HG02798 (cell line): ENCODE measurements at regions not wholly inside any gene's neighbourhood (a gene's known extent, or its start where the extent isn't known, plus 50 kb on each side); places are given as distances from the start of the nearest gene placed in this dataset.
"Not testable (repeated sequence)": the region's sequence is repeated elsewhere in the genome, so short reads cannot be mapped to it uniquely, and the experiment has no call there.

ENCODE experiments used
- ATAC-seq: cut with Tn5 transposase; IDR thresholded peaks from one replicate; pipeline ENCODE4 v1.9.1; 2021; ENCODE audit warnings: mild to moderate bottlenecking; ENCODE audit not compliant: unreplicated experiment, poor library complexity

GRCh38 chr4:20062857-20063256 is 188.8 kb upstream of the SLIT2 start:
- not testable (repeated sequence) for ATAC-seq

DNA sequence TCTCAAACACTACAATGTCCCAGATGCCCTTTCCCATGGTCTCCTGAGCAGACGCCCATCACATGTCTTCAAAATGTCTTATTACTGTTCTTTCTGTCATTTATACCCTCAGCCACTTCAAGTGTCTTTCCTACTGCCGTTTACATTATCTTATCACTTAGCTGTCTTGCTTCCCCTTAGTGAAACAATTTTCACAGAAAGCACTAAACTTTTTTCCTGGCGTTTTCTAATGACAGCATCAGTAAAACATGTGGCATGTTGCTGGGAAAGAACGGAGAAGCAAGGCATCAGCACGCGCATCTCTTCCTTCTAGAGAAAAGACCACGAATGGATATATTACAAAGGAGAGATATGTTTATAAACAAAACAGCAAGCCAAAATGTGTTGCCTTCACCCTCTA is 189.7 kb upstream of the SLIT2 start:
- ATAC-seq, result no peak

DNA sequence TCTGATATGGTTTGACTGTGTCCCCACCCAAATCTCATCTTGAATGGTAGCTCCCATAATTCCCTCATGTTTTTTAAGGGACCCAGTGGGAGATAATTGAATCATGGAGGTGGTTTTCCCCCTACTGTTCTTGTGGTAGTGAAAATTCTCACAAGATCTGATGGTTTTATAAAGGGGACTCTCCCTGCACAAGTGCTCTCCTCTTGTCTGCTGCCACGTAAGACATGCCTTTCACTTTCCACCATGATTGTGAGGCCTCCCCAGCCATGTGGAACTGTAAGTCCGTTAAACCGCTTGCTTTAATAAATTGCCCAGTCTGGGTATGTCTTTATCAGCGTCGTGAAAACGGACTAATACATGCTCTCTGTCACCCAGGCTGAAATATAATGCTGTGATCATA is 200.9 kb upstream of the SLIT2 start:
- no peak for ATAC-seq

GRCh38 chr4:20049889-20050288 is 201.8 kb upstream of the SLIT2 start:
- ATAC-seq, result no peak

DNA sequence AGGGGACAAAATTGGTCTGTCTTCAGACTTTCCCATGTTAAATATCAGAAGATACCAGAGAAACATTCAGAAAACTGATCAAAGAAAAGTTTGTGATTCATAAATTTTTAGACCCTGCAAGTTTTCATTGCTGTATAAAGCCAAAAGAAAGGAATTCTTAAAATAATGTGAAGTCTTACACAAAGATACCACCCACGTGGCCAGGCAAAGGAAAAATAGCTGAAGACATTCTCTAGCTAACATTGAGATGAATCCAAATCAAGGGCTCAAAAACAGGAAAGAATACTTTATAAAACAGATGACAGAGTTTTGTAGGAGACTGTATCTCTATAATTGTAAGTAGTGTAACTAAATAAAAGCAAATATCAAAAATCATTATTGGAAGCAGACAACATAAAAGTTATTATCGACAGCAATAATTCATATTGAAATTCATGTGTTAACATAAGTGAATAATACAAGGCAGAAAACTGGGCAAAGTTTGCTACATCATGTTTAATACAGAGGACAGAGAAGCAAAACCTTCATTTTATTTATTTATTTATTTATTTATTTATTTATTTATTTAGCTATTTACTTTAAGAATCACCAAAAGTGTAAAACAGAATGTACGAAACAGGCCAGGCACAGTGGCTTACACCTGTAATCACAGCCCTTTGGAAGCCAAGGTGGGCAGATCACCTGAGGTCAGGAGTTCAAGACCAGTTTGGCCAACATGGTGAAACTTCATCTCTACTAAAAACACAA is 204.6 kb upstream of the SLIT2 start:
- no peak for ATAC-seq

- ATAC-seq, result no peak
Measured at GRCh38 chr4:20046179-20046578, 205.5 kb upstream of the SLIT2 start.

- no peak for ATAC-seq
Measured at GRCh38 chr4:20044966-20045365, 206.7 kb upstream of the SLIT2 start.

DNA sequence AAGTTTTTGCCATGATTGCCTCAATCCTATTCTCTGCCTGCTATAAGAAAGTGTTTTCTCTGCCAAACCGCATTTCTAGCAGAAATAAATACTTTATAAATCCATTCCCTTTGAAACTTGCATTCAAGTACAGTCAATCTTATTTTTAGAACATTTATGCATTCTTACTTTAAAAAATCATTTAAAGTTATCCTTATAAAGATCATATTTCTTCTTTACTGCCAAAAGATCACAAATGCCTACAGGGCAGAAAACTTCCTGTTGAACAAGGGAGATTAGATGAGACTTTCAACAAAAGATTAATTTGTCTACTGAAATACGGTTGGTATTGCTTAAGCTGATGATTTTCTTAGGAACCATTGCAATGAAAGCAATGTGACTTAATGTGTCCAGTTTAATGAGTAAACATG is 207.2 kb upstream of the SLIT2 start:
- ATAC-seq, result no peak

DNA sequence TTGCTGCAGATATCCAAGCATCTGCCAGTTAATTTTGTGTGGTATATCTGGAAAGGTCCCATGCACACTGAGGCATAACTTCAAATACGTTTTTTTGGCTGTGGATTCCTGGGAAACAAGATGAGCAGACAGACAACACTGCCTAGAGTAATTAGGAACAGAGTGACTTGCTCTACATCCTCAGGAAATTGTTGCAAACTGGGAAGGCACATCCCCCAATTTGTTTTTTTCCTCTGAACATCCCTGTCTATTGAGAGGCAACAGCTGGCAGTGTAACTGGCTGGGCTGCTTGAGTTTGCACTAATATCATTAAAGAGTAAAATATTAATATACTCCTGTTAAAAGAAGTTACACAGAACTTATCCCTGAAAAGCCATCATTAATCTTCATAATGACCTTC is 207.7 kb upstream of the SLIT2 start:
- ATAC-seq, result no peak

- no peak for ATAC-seq
Measured at GRCh38 chr4:20042769-20043168, 208.9 kb upstream of the SLIT2 start.

- no peak for ATAC-seq
Measured at GRCh38 chr4:20041839-20042407, 209.8 kb upstream of the SLIT2 start.

GRCh38 chr4:20037745-20038144 is 214.0 kb upstream of the SLIT2 start:
- no peak for ATAC-seq

GRCh38 chr4:20030108-20030507 is 221.6 kb upstream of the SLIT2 start:
- no peak for ATAC-seq

- ATAC-seq, result no peak
Measured at GRCh38 chr4:20028645-20029044, 223.1 kb upstream of the SLIT2 start.

DNA sequence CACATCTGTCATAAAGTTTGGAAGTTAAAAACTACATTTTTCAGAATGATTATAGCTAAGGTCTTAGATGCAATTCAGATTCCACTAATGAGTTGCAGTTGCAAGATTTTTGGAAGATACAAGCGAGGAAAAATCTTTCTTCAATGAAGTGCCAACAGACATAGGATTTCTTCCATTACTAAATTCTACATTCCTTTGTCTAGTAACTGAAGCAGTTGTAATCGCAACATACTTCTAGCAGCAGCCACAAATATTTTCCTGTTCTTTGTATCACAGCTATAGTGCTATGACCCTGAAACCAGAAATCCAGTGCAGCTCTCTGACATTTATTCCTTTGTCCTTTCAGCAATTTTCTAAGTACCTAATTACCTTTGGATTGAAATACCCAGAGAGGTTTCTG is 225.2 kb upstream of the SLIT2 start:
- ATAC-seq, result no peak

DNA sequence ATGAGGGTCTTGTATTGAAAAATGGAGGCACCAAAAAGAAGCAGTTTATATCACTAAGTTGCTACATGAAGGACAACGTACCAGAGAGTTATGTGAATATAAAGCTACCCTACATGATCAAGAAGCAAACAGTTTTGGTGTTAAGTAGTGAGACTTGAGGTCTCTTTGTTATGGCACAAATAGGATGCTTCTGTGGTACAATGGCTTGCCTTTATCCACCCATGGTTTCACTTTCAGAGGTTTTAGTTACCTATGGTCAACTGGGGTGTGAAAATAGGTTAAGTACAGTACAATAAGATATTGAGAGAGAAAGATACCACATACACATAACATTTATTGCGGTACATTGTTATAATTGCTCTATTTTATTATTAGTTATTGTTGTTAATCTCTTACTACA is 229.2 kb upstream of the SLIT2 start:
- no peak for ATAC-seq

DNA sequence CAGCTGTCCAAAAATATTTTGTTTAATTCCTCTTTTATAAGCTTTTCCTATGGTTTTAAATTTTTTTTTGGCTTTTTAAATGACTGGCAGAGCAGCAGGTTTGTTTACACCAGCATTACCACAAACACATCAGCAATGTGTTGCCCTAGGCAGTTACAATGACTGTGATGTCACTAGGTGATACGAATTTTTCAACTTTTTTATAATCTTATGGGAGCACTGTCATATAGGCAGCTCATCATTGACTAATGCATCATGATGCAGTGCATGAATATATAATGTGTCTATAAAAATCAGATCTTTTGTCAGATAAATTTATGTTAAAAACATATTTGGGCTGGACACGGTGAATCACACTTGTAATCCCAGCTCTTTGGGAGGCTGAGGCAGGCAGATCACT is 231.6 kb upstream of the SLIT2 start:
- no peak for ATAC-seq

- ATAC-seq, result no peak
Measured at GRCh38 chr4:20019310-20020015, 232.2 kb upstream of the SLIT2 start.

- no peak for ATAC-seq
Measured at GRCh38 chr4:20017777-20018115, 234.0 kb upstream of the SLIT2 start.

DNA sequence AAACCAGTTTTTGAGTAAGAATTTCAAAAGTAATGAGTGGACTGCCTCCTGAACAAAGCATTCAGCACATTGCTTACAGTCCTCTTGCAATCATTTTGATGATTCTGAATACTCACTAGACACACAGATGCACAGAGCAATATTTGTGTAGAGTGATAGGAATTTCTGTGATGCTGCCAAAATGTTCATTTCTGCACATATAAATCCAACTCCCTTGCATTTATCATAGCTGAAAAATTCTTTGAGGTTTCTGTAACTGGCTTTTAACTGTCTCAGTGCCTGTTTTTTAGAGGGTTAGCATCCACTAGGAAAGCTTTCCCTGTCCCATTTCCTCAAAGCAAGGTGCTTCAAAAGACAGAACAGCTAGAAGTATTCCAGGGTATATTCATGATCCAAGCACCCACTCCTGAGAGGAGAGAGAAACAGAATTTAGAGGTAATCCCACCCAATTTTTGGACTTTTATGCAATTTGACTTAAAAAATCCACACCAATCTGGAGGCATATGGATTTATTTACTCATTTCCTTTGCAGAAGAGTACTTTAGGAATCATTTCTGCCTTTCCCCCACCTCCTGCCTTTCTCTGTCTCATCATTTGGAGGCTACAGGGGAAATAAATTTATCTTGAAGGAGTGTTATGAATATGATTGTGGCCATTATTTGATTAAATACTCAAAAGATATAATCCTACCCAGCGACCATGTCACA is 234.5 kb upstream of the SLIT2 start:
- ATAC-seq, result no peak

DNA sequence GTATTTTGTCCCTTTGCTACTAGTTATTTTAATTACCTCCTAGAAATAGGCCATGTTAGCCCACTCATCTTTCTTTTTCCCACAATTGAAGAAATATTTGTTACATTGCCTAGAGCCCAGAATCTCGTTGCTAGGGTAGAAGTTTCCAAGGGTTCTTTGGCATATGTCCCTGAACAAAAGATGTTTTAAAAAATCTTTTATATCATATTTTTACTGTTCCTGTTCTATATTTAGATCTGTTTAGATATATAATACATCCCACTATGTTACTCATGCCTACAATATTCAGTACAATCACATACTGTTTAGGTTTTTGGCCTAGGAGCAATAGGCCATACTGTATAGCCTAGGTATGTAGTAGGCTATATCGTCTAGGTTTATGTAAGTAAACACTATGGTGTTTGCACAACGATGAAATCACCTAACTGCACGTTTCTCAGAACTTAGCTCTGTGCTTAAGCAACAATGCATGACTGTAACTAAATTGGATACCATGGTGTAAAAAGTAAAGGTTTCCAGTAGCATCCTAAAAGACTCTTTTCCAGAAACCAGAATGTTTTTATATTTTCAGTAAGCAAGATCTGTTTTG is 236.0 kb upstream of the SLIT2 start:
- ATAC-seq, result no peak
